ENCODE measurements at regions not wholly inside any gene's neighbourhood (a gene's known extent, or its start where the extent isn't known, plus 50 kb on each side); places are given as distances from the start of the nearest gene placed in this dataset.

DNA sequence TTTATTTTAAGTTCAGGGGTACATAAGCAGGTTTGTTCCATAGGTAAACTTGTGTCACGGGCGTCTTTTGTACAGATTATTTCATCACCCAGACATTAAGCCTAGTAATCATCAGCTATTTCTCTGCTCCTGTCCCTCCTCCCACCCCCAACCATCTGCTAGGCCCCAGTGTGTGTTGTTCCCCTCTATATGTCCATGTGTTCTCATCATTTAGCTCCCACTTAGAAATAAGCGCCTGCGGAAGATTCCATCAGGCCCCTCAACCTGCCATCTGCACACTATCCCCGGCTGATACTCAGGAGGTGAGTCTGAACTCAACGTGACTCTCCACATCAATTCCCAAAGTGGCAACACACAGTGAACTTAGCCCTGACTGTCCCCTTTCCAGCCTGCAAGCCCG, 228.0 kb upstream of the SYNDIG1 start:
- TF ChIP-seq POLR2AphosphoS5 (IDR thresholded peaks at IDR 0.05) (no peak), CTCF (IDR thresholded peaks at IDR 0.05) (no peak)

All from upper lobe of left lung (tissue), 4 donors.